ENCODE measurements at regions not wholly inside any gene's neighbourhood (a gene's known extent, or its start where the extent isn't known, plus 50 kb on each side); places are given as distances from the start of the nearest gene placed in this dataset.

GRCh38 chr5:56479696-56480077 is 246.6 kb upstream of the ANKRD55 start:
- no peak for DNase-seq

GRCh38 chr5:56479126-56479525 is 246.0 kb upstream of the ANKRD55 start:
- DNase-seq: no peak

- no peak for DNase-seq
Observed at GRCh38 chr5:56478062-56478461, 244.9 kb upstream of the ANKRD55 start.

DNA sequence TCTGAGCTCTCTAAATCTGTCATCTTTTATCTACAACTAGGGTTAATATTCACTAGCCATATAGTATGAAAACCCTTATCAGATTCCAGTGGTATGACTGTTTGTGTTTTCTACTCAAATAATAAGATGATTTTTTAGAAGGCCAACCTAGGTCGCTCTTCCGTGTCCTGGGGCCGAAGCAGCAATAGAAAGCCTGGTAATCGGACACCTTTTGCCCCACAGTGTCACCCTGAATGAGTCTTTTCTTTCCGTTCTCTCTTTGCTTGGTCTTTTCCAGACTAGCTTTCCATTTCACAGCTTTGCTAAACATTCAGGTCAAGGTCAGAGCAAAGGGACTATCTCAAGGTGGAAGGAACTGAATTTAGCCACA is 243.3 kb upstream of the ANKRD55 start:
- no peak for DNase-seq

- DNase-seq: no peak
Observed at GRCh38 chr5:56475689-56476486, 242.8 kb upstream of the ANKRD55 start.

- no peak for DNase-seq
Observed at GRCh38 chr5:56471707-56472106, 238.6 kb upstream of the ANKRD55 start.

GRCh38 chr5:56470007-56470406 is 236.9 kb upstream of the ANKRD55 start:
- no peak for DNase-seq

GRCh38 chr5:56468277-56468676 is 235.1 kb upstream of the ANKRD55 start:
- no peak for DNase-seq

DNA sequence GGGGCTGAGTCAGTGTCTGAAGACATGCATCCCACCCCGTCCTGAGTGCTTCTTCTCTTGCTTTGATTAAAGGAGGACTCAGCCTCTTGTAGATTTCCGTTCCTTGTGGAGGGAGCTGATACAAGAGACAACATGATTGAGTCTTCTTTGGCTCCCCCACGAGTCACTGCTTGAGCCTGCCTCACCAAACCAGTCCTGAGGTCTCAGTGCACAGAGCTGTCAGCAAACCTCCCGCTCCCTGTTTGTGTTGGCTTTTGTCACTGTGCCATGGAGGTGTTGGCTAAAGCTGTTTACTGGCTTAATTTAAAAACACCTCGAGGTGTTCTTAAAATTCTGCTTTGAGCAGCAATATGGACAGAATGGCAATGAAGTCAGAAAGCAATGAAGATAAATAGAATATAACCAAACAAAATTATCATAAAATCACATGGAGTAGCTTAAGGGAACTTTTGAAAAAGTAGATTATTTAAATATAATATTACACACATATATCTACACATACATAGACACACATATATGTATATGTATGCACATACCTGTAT is 234.1 kb upstream of the ANKRD55 start:
- no peak for DNase-seq

DNA sequence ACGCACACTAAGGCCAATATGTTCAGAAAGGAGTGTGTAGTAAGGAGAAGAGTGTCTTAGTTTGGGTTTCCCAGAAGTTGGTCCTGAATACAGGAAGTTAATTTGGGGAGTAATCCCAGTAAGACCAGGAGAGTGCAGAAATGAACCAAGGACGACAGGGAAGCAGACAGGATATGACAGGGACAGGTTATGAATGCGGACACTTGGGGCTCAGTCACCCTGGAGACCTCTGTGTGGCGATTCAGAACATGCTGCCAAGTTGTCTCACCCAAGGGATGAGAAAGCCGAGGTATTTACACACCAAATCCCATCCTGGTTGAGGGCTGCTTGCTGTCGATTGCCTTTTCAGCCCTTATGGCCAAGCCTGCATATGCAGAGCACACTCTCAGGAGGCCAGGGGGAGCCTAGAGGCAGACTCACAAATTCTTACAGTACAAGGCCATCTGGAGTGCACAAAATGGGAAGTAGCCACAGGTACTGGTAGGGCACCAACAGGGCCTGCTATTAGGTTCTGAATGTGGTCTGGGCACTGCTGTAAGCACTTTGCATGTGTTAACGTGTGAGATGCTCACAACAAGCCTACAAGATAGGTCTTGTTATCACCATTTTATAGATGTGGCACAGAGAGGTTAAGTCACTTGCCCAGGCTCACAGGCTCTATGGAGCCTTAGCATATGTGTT is 233.1 kb upstream of the ANKRD55 start:
- no peak for DNase-seq

GRCh38 chr5:56465769-56466135 is 232.6 kb upstream of the ANKRD55 start:
- DNase-seq: no peak

GRCh38 chr5:56464935-56465768 is 232.0 kb upstream of the ANKRD55 start:
- no peak for DNase-seq

- no peak for DNase-seq
Observed at GRCh38 chr5:56463944-56464571, 230.9 kb upstream of the ANKRD55 start.

DNA sequence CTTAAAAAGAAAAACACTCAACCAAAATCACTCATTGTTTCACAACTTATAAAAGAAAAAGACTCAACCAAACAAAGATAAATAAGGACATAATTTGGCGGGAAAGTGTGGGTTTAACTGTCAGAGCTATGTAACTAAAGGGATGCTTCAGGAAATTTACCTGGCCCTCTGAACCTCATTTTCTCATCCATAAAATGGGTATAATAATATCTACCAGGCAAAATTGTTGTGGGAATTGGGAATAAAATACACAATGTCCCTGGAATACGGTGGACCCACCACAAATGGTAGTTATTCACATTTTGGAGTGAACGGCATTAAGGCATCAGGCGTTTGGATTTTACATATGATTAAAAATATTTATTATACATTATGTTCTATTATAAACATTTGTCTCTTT is 228.5 kb upstream of the ANKRD55 start:
- no peak for DNase-seq

GRCh38 chr5:56460681-56461191 is 227.6 kb upstream of the ANKRD55 start:
- no peak for DNase-seq

DNA sequence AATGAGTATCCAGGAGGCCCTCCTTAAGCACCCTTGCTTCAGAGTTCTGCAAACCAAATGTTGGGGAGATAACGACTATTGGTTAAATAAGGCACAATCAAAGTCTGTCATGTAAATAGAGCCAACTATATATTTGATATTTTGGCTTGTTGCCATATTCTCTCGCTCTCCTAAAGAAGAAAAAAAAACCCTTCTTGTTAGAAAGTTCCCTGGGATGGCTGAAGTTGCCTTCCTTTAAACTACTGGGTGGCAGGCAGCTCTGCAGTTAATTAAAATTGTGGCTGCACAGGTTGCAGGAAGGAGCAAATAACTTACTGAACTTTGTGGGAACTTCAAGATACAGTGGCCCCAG is 227.0 kb upstream of the ANKRD55 start:
- no peak for DNase-seq

DNA sequence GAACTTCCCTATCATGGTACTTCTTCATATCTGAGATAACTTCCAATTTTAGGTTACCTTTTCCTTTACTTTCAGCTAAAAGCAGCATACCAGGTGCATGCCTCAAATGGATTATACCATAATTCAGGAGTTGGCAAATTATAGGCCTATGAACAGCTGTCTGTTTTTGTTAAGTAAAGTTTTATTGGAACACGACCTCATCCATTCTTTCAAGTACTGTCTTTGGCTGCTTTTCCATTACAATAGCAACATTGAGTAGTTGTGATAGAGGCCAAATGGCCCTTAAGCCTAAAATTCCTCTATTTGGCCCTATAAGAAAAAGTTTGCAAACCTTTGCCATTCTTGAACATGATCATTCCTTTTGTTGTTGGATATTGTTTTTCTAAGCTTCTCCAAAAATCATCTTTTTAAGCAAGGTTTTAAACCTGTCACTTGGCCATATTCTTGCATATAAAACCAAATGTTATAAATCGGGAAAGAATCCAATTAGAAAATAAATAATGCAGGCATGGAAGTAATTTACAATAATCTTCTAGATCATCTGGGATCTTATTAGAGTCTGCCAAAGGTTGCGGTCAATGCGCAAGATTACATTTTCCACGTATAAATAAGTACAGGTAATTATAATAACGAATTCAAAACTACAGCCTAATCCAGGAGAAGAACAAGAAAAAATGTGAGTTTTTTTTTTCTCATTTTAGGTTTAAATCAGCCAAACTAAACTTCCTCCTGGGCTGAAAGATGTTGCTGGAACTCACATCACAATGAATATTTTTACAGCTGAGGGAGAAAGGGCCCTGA is 226.5 kb upstream of the ANKRD55 start:
- no peak for DNase-seq

- DNase-seq: no peak
Observed at GRCh38 chr5:56457887-56458812, 225.0 kb upstream of the ANKRD55 start.

GRCh38 chr5:56456002-56456401 is 222.9 kb upstream of the ANKRD55 start:
- no peak for DNase-seq

- no peak for DNase-seq
Observed at GRCh38 chr5:56455417-56455816, 222.3 kb upstream of the ANKRD55 start.

Data from activated CD4-positive, CD25-positive, alpha-beta regulatory T cell treated with anti-CD3 and anti-CD28 coated beads, Interleukin-2, amount 50 U/mL, for 72 hours (primary cell).